ENCODE measurements at regions not wholly inside any gene's neighbourhood (a gene's known extent, or its start where the extent isn't known, plus 50 kb on each side); places are given as distances from the start of the nearest gene placed in this dataset.

GRCh38 chr12:16100206-16100605, 177.3 kb downstream of the SLC15A5 start:
- TF ChIP-seq CTCF (IDR thresholded peaks at IDR 0.05; ENCODE audit: low read depth, low read length), result no peak
- no peak for TF ChIP-seq POLR2A (IDR thresholded peaks at IDR 0.05; ENCODE audit: extremely low read depth, insufficient read length)
- TF ChIP-seq MYC (IDR thresholded peaks at IDR 0.05; ENCODE audit: low read depth, low read length), result no peak
- no peak for TF ChIP-seq MAX (IDR thresholded peaks at IDR 0.05; ENCODE audit: low read depth, low read length)
- no peak for DNase-seq (ENCODE audit: low read depth)
- H3K4me3 ChIP-seq (ENCODE audit: low read depth, low read length), result no peak overlapping the region

- H3K4me3 ChIP-seq (ENCODE audit: low read depth, low read length), result no peak overlapping the region
- no peak for DNase-seq (ENCODE audit: low read depth)
- TF ChIP-seq MAX (IDR thresholded peaks at IDR 0.05; ENCODE audit: low read depth, low read length) (no peak), CTCF (IDR thresholded peaks at IDR 0.05; ENCODE audit: low read depth, low read length) (no peak), POLR2A (IDR thresholded peaks at IDR 0.05; ENCODE audit: extremely low read depth, insufficient read length) (no peak), MYC (IDR thresholded peaks at IDR 0.05; ENCODE audit: low read depth, low read length) (no peak)
Measured at GRCh38 chr12:16096273-16096849, 181.1 kb downstream of the SLC15A5 start.

- no peak for DNase-seq (ENCODE audit: low read depth)
- no peak for TF ChIP-seq CTCF (IDR thresholded peaks at IDR 0.05; ENCODE audit: low read depth, low read length)
- no peak for TF ChIP-seq MAX (IDR thresholded peaks at IDR 0.05; ENCODE audit: low read depth, low read length)
- no peak for TF ChIP-seq POLR2A (IDR thresholded peaks at IDR 0.05; ENCODE audit: extremely low read depth, insufficient read length)
- TF ChIP-seq MYC (IDR thresholded peaks at IDR 0.05; ENCODE audit: low read depth, low read length), result no peak
- H3K4me3 ChIP-seq (ENCODE audit: low read depth, low read length), result no peak overlapping the region
Measured at GRCh38 chr12:16095531-16096110, 181.9 kb downstream of the SLC15A5 start.

- no peak for DNase-seq (ENCODE audit: low read depth)
- no peak overlapping the region for H3K4me3 ChIP-seq (ENCODE audit: low read depth, low read length)
- TF ChIP-seq POLR2A (IDR thresholded peaks at IDR 0.05; ENCODE audit: extremely low read depth, insufficient read length), result no peak
- no peak for TF ChIP-seq CTCF (IDR thresholded peaks at IDR 0.05; ENCODE audit: low read depth, low read length)
- TF ChIP-seq MYC (IDR thresholded peaks at IDR 0.05; ENCODE audit: low read depth, low read length), result no peak
- no peak for TF ChIP-seq MAX (IDR thresholded peaks at IDR 0.05; ENCODE audit: low read depth, low read length)
Measured at GRCh38 chr12:16094437-16094836, 183.0 kb downstream of the SLC15A5 start.

GRCh38 chr12:16093825-16094224, 182.7 kb downstream of the DERA start:
- H3K4me3 ChIP-seq (ENCODE audit: low read depth, low read length), result no peak overlapping the region
- DNase-seq (ENCODE audit: low read depth), result no peak
- TF ChIP-seq CTCF (IDR thresholded peaks at IDR 0.05; ENCODE audit: low read depth, low read length), result no peak
- no peak for TF ChIP-seq POLR2A (IDR thresholded peaks at IDR 0.05; ENCODE audit: extremely low read depth, insufficient read length)
- no peak for TF ChIP-seq MAX (IDR thresholded peaks at IDR 0.05; ENCODE audit: low read depth, low read length)
- TF ChIP-seq MYC (IDR thresholded peaks at IDR 0.05; ENCODE audit: low read depth, low read length), result no peak
